ENCODE measurements at regions not wholly inside any gene's neighbourhood (a gene's known extent, or its start where the extent isn't known, plus 50 kb on each side); places are given as distances from the start of the nearest gene placed in this dataset.

GRCh38 chr17:72349011-72349410, 228.2 kb downstream of the SOX9 start:
- Histone ChIP-seq H3K27ac (no peak overlapping the region), H3K4me1 (no peaks in the 10 kb centered on the region), H3K4me3 (no peak overlapping the region), H3K36me3 (ENCODE audit: low read depth, missing control alignments) (no peaks in the 10 kb centered on the region), H3K27me3 (no peaks in the 10 kb centered on the region), H3K9me3 (no peaks in the 10 kb centered on the region)
- intact Hi-C loops (cut with DNase I; ENCODE audit: low total_unique reads), result no loop called here
- no peak for TF ChIP-seq CTCF (IDR thresholded peaks at IDR 0.05)
- TF ChIP-seq POLR2A (IDR thresholded peaks at IDR 0.05), result no peak
- WGBS, 2 donors, result 61 to 71% methylated on average over 4 of the region's 4 CpGs
- DNase-seq, result no peak

GRCh38 chr17:72349491-72349995, 228.7 kb downstream of the SOX9 start:
- intact Hi-C loops (cut with DNase I; ENCODE audit: low total_unique reads), result no loop called here
- no peak overlapping the region for H3K27ac ChIP-seq
- WGBS, 2 donors, result 39 to 49% methylated on average over 13 of the region's 13 CpGs

GRCh38 chr17:72350073-72350472, 229.3 kb downstream of the SOX9 start:
- TF ChIP-seq POLR2A (IDR thresholded peaks at IDR 0.05), result no peak
- no peak for TF ChIP-seq CTCF (IDR thresholded peaks at IDR 0.05)
- 89 to 97% methylated on average over 3 of the region's 3 CpGs for WGBS, 2 donors
- intact Hi-C loops (cut with DNase I; ENCODE audit: low total_unique reads), result loop anchor here (10.0 kb wide), 1 partner anchor 55 kb away; no protein-coding TSS in a partner anchor
- H3K27ac ChIP-seq, result no peak overlapping the region
- H3K4me1 ChIP-seq, result no peaks in the 10 kb centered on the region
- H3K27me3 ChIP-seq, result no peaks in the 10 kb centered on the region
- H3K36me3 ChIP-seq (ENCODE audit: low read depth, missing control alignments), result no peaks in the 10 kb centered on the region
- DNase-seq, result no peak
- no peaks in the 10 kb centered on the region for H3K9me3 ChIP-seq
- no peak overlapping the region for H3K4me3 ChIP-seq

More at GRCh38 chr17:72349491-72349995, 228.7 kb downstream of the SOX9 start:
- no peaks in the 10 kb centered on the region for H3K36me3 ChIP-seq (ENCODE audit: low read depth, missing control alignments)
- H3K27me3 ChIP-seq, result no peaks in the 10 kb centered on the region
- DNase-seq, result no peak
- H3K4me1 ChIP-seq, result no peaks in the 10 kb centered on the region
- TF ChIP-seq CTCF (IDR thresholded peaks at IDR 0.05) (no peak), POLR2A (IDR thresholded peaks at IDR 0.05) (no peak)
- no peak overlapping the region for H3K4me3 ChIP-seq
- H3K9me3 ChIP-seq, result no peaks in the 10 kb centered on the region

- WGBS, 2 donors, result 82 to 85% methylated on average over 6 of the region's 6 CpGs
- intact Hi-C loops (cut with DNase I; ENCODE audit: low total_unique reads), result loop anchor here (10.0 kb wide), 1 partner anchor 53 kb away; no protein-coding TSS in a partner anchor
- Histone ChIP-seq H3K9me3 (no peaks in the 10 kb centered on the region), H3K27me3 (no peaks in the 10 kb centered on the region), H3K27ac (no peak overlapping the region), H3K4me3 (no peak overlapping the region), H3K36me3 (ENCODE audit: low read depth, missing control alignments) (no peaks in the 10 kb centered on the region), H3K4me1 (no peaks in the 10 kb centered on the region)
- TF ChIP-seq POLR2A (IDR thresholded peaks at IDR 0.05) (no peak), CTCF (IDR thresholded peaks at IDR 0.05) (no peak)
- no peak for DNase-seq
Measured at GRCh38 chr17:72351365-72351764, 230.5 kb downstream of the SOX9 start.

GRCh38 chr17:72351884-72352346, 231.1 kb downstream of the SOX9 start:
- Histone ChIP-seq H3K4me3 (no peak overlapping the region), H3K4me1 (no peaks in the 10 kb centered on the region), H3K9me3 (no peaks in the 10 kb centered on the region), H3K36me3 (ENCODE audit: low read depth, missing control alignments) (no peaks in the 10 kb centered on the region), H3K27ac (no peak overlapping the region), H3K27me3 (no peaks in the 10 kb centered on the region)
- intact Hi-C loops (cut with DNase I; ENCODE audit: low total_unique reads), result loop anchor here (10.0 kb wide), 1 partner anchor 53 kb away; no protein-coding TSS in a partner anchor
- 50 to 55% methylated on average over 21 of the region's 21 CpGs for WGBS, 2 donors
- no peak for DNase-seq
- no peak for TF ChIP-seq CTCF (IDR thresholded peaks at IDR 0.05)
- TF ChIP-seq POLR2A (IDR thresholded peaks at IDR 0.05), result no peak

All from testis (tissue), 2 donors.